K562 (cell line): ENCODE measurements at regions not wholly inside any gene's neighbourhood (a gene's known extent, or its start where the extent isn't known, plus 50 kb on each side); places are given as distances from the start of the nearest gene placed in this dataset.
A peak's percentile ranks its signal among the peaks of the same experiment; 100 is the strongest.

Experiments
- ARID1B ChIP-seq: fragments of 450-650 bp; IDR thresholded peaks from 2 replicates; pipeline ENCODE4 v1.6.1; 2016; ENCODE audit warnings: antibody characterized with exemption, mild to moderate bottlenecking, inconsistent platforms
- BCL6 ChIP-seq: fragments of 250-450 bp; sonication (Bioruptor Pico); IDR thresholded peaks from 2 replicates; pipeline ENCODE4 v1.4.0; 2020
- BRD4 ChIP-seq: fragments of 200-600 bp; sonication (generic); IDR thresholded peaks from 2 replicates; pipeline ENCODE4 v1.6.1; 2017; ENCODE audit warnings: inconsistent platforms
- CAMTA2 ChIP-seq: fragments of 250-450 bp; sonication (Bioruptor Pico); conservative IDR thresholded peaks from 2 replicates; pipeline ENCODE4 v1.5.1; 2022
- CBX2 ChIP-seq: fragments of 200-600 bp; sonication (generic); IDR thresholded peaks from one replicate; pipeline ENCODE4 v1.6.1; 2012; ENCODE audit warnings: mild to moderate bottlenecking, low read length, inconsistent platforms; ENCODE audit not compliant: insufficient read depth, poor library complexity, severe bottlenecking
- CHD4 ChIP-seq: fragments of 200-600 bp; sonication (generic); IDR thresholded peaks from 3 replicates; pipeline ENCODE4 v1.6.1; 2012; ENCODE audit warnings: low read depth, mild to moderate bottlenecking, mixed read lengths, low read length, inconsistent platforms; ENCODE audit not compliant: insufficient read depth, insufficient replicate concordance, poor library complexity, severe bottlenecking
- CREM ChIP-seq: IDR thresholded peaks from 2 replicates; pipeline ENCODE4 v1.6.1; 2014; ENCODE audit warnings: antibody characterized with exemption, low read depth
- FOXK2 ChIP-seq, 2 experiments: fragments of 450-650 bp; IDR thresholded peaks in 1 of 2; conservative IDR thresholded peaks in 1 of 2; 2 replicates each; pipeline ENCODE4 v1.6.1; 2016; ENCODE audit warnings: low read depth in 2 of 2, mild to moderate bottlenecking in 1 of 2
- GTF2F1 ChIP-seq: IDR thresholded peaks from 2 replicates; pipeline ENCODE4 v1.6.1; 2011; ENCODE audit warnings: low read depth, low read length, improper control_type of control experiment
- HEY1 ChIP-seq: fragments of 250-450 bp; sonication (Bioruptor Pico); IDR thresholded peaks from 2 replicates; pipeline ENCODE4 v1.5.0; 2020; ENCODE audit warnings: mild to moderate bottlenecking, moderate library complexity, borderline replicate concordance
- HNRNPH1 ChIP-seq: fragments of 200-400 bp; formaldehyde crosslinking; optimal IDR thresholded peaks from 2 replicates; pipeline ENCODE3; 2017; ENCODE audit warnings: low read depth, mild to moderate bottlenecking, low read length, moderate library complexity
- IRF2 ChIP-seq: sonication (generic); formaldehyde crosslinking; IDR thresholded peaks from 2 replicates; pipeline ENCODE4 v1.8.1; 2022; ENCODE audit warnings: mild to moderate bottlenecking, missing genetic modification reagents
- LARP7 ChIP-seq: fragments of 450-650 bp; IDR thresholded peaks from 2 replicates; pipeline ENCODE4 v1.6.1; 2016
- MYC ChIP-seq, 2 experiments: fragments of 250-450 bp in 1 of 2; sonication (Bioruptor Pico) in 1 of 2; IDR thresholded peaks; 2 replicates each; pipeline versions ENCODE4 v1.5.1 to v1.6.1; 2012 to 2021; ENCODE audit warnings: low read depth in 2 of 2, borderline replicate concordance in 1 of 2, improper control_type of control experiment in 1 of 2, low read length in 1 of 2, mild to moderate bottlenecking in 1 of 2, moderate library complexity in 1 of 2
- NR2F6 ChIP-seq: fragments of 450-650 bp; formaldehyde crosslinking; IDR thresholded peaks from 2 replicates; pipeline ENCODE4 v1.4.0; 2020; ENCODE audit warnings: mild to moderate bottlenecking
- PHF20 ChIP-seq: fragments of 450-650 bp; IDR thresholded peaks from 2 replicates; pipeline ENCODE4 v1.6.1; 2018; ENCODE audit not compliant: partially characterized antibody
- PTTG1 ChIP-seq: fragments of 450-650 bp; IDR thresholded peaks from 2 replicates; pipeline ENCODE4 v1.6.1; 2016; ENCODE audit warnings: low read depth, mild to moderate bottlenecking, missing genetic modification characterization, missing compliant biosample characterization
- RBM34 ChIP-seq: fragments of 200-400 bp; formaldehyde crosslinking; IDR thresholded peaks from 2 replicates; pipeline ENCODE4 v1.6.1; 2018; ENCODE audit warnings: low read length, borderline replicate concordance; ENCODE audit not compliant: insufficient read depth
- SMARCA4 ChIP-seq: fragments of 450-650 bp; IDR thresholded peaks from 2 replicates; pipeline ENCODE4 v1.6.1; 2016
- TFAM ChIP-seq: fragments of 250-450 bp; sonication (Bioruptor Pico); conservative IDR thresholded peaks from 2 replicates; pipeline ENCODE4 v1.5.0; 2021; ENCODE audit warnings: mild to moderate bottlenecking, moderate library complexity
- WHSC1 ChIP-seq: IDR thresholded peaks from one replicate; pipeline ENCODE4 v1.6.1; 2012; ENCODE audit warnings: low read length, control low read depth, inconsistent platforms
- ZC3H11A ChIP-seq: IDR thresholded peaks from 2 replicates; pipeline ENCODE4 v1.6.1; 2012; ENCODE audit warnings: low read depth, low read length, improper control_type of control experiment
- ZKSCAN8 ChIP-seq: fragments of 200-800 bp; sonication (Bioruptor generic); IDR thresholded peaks from 2 replicates; pipeline ENCODE4 v1.6.1; 2016; ENCODE audit warnings: missing genetic modification characterization, missing compliant biosample characterization
- ZNF143 ChIP-seq: sonication (generic); formaldehyde crosslinking; IDR thresholded peaks from 2 replicates; pipeline ENCODE4 v1.9.0; 2022; ENCODE audit warnings: mild to moderate bottlenecking, missing genetic modification reagents
- ZNF561 ChIP-seq: fragments of 450-650 bp; formaldehyde crosslinking; conservative IDR thresholded peaks from 2 replicates; pipeline ENCODE4 v1.4.0; 2020; ENCODE audit warnings: mild to moderate bottlenecking, moderate library complexity
- ZNF668 ChIP-seq: fragments of 250-450 bp; sonication (Bioruptor Pico); IDR thresholded peaks from 2 replicates; pipeline ENCODE4 v1.8.0; 2022; ENCODE audit warnings: mild to moderate bottlenecking, inconsistent platforms
- ZNF780A ChIP-seq: fragments of 250-450 bp; sonication (Bioruptor Pico); IDR thresholded peaks from 2 replicates; pipeline ENCODE4 v1.5.0; 2021; ENCODE audit warnings: mild to moderate bottlenecking
- TF ChIP-seq, protein P1 (sequence below), 3 experiments: IDR thresholded peaks in 2 of 3; conservative IDR thresholded peaks in 1 of 3; 2 replicates each; pipeline ENCODE4 v1.5.1; 2011 to 2012; ENCODE audit warnings: low read length in 3 of 3, mild to moderate bottlenecking in 3 of 3, control low read depth in 2 of 3, improper control_type of control experiment in 1 of 3, inconsistent platforms in 1 of 3, low read depth in 1 of 3, mixed read lengths in 1 of 3, moderate library complexity in 1 of 3; ENCODE audit not compliant: insufficient read depth in 2 of 3
- TF ChIP-seq, protein P2 (sequence below): IDR thresholded peaks from 3 replicates; pipeline ENCODE4 v1.6.1; 2011; ENCODE audit warnings: borderline replicate concordance, mild to moderate bottlenecking, moderate library complexity; ENCODE audit not compliant: insufficient read length; ENCODE audit errors: extremely low read depth

DNA sequence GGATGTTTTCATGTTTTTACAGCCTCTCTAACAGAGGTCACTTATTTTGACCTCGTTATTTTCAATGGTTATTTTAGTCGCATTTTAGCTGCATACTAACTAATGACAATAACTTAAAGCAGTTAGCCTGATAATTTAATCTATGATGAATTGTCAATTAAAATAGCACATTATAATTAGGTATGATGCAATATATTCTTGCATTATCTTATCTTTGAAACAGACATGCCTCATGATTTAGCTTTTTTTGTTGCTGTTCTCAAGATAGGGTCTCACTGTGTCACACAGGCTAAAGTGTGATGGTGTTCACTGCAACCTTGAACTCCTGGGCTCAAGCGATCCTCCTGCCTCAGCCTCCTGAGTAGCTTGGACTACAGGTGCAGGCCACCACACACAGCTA lies 126.4 kb downstream of the KBTBD2 start (continued):
- TF ChIP-seq RBM34 (no peak), CBX2 (no peak), ZNF561 (CRISPR knock-in tag) (no peak), ZNF143 (CRISPR knock-in tag) (no peak), ZC3H11A (no peak), HNRNPH1 (no peak), BRD4 (no peak), CREM (no peak), FOXK2 (conservative IDR thresholded peaks at IDR 0.05 in 1 of 2, IDR thresholded peaks at IDR 0.05 in 1 of 2; ENCODE audit: low read depth in 2 of 2) (no peak), CAMTA2 (CRISPR knock-in tag) (no peak), ZKSCAN8 (CRISPR knock-in tag) (no peak), PTTG1 (tag) (no peak), PHF20 (no peak), NR2F6 (CRISPR knock-in tag) (no peak), ZNF780A (CRISPR knock-in tag) (no peak), BCL6 (CRISPR knock-in tag) (no peak), CHD4 (no peak), GTF2F1 (no peak), IRF2 (no peak), HEY1 (CRISPR knock-in tag) (no peak), SMARCA4 (peak; percentile 32; the same call in 1 of the 2 replicates), ZNF668 (CRISPR knock-in tag) (no peak), LARP7 (no peak), TFAM (CRISPR knock-in tag) (no peak), WHSC1 (no peak), ARID1B (peak; percentile 61), MYC (IDR thresholded peaks at IDR 0.05; ENCODE audit: low read depth, low read length) (no peak), MYC (CRISPR knock-in tag; IDR thresholded peaks at IDR 0.05; ENCODE audit: borderline replicate concordance, low read depth) (no peak)
- TF ChIP-seq, protein P1, sequence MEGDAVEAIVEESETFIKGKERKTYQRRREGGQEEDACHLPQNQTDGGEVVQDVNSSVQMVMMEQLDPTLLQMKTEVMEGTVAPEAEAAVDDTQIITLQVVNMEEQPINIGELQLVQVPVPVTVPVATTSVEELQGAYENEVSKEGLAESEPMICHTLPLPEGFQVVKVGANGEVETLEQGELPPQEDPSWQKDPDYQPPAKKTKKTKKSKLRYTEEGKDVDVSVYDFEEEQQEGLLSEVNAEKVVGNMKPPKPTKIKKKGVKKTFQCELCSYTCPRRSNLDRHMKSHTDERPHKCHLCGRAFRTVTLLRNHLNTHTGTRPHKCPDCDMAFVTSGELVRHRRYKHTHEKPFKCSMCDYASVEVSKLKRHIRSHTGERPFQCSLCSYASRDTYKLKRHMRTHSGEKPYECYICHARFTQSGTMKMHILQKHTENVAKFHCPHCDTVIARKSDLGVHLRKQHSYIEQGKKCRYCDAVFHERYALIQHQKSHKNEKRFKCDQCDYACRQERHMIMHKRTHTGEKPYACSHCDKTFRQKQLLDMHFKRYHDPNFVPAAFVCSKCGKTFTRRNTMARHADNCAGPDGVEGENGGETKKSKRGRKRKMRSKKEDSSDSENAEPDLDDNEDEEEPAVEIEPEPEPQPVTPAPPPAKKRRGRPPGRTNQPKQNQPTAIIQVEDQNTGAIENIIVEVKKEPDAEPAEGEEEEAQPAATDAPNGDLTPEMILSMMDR (IDR thresholded peaks at IDR 0.05 in 2 of 3, conservative IDR thresholded peaks at IDR 0.05 in 1 of 3; ENCODE audit: insufficient read depth in 2 of 3, low read depth in 1 of 3, low read length in 3 of 3) = no peak
- TF ChIP-seq, protein P2, sequence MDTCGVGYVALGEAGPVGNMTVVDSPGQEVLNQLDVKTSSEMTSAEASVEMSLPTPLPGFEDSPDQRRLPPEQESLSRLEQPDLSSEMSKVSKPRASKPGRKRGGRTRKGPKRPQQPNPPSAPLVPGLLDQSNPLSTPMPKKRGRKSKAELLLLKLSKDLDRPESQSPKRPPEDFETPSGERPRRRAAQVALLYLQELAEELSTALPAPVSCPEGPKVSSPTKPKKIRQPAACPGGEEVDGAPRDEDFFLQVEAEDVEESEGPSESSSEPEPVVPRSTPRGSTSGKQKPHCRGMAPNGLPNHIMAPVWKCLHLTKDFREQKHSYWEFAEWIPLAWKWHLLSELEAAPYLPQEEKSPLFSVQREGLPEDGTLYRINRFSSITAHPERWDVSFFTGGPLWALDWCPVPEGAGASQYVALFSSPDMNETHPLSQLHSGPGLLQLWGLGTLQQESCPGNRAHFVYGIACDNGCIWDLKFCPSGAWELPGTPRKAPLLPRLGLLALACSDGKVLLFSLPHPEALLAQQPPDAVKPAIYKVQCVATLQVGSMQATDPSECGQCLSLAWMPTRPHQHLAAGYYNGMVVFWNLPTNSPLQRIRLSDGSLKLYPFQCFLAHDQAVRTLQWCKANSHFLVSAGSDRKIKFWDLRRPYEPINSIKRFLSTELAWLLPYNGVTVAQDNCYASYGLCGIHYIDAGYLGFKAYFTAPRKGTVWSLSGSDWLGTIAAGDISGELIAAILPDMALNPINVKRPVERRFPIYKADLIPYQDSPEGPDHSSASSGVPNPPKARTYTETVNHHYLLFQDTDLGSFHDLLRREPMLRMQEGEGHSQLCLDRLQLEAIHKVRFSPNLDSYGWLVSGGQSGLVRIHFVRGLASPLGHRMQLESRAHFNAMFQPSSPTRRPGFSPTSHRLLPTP = no peak
